Smooth muscle cell (in vitro differentiated cells): ENCODE measurements at regions not wholly inside any gene's neighbourhood (a gene's known extent, or its start where the extent isn't known, plus 50 kb on each side); places are given as distances from the start of the nearest gene placed in this dataset.

Source experiments
- DNase-seq: peaks from one replicate; lab custom pipeline; 2025; ENCODE audit not compliant: unreplicated experiment; lab: John Stamatoyannopoulos, UW
- H2AFZ ChIP-seq: fragments of 200-600 bp; sonication (generic); 2 replicates; pipeline ENCODE4 v1.6.0; 2016; ENCODE audit warnings: antibody characterized with exemption, low read depth, mild to moderate bottlenecking
- H3F3A ChIP-seq: fragments of 200-600 bp; sonication (generic); 2 replicates; pipeline ENCODE4 v1.6.0; 2017; ENCODE audit warnings: antibody characterized with exemption, low read depth
- H3K27ac ChIP-seq: fragments of 200-600 bp; sonication (generic); 2 replicates; pipeline ENCODE4 v1.5.1; 2016; ENCODE audit warnings: low read depth, mild to moderate bottlenecking
- H3K27me3 ChIP-seq: fragments of 200-600 bp; sonication (generic); 2 replicates; pipeline ENCODE4 v1.6.1; 2016; ENCODE audit warnings: low read depth, mild to moderate bottlenecking
- H3K36me3 ChIP-seq: fragments of 200-600 bp; sonication (generic); 2 replicates; pipeline ENCODE4 v1.5.1; 2016; ENCODE audit warnings: low read depth
- H3K4me1 ChIP-seq: fragments of 200-600 bp; sonication (generic); 2 replicates; pipeline ENCODE4 v1.5.1; 2016; ENCODE audit warnings: low read depth
- H3K4me2 ChIP-seq: fragments of 200-600 bp; sonication (generic); 2 replicates; pipeline ENCODE4 v1.6.0; 2016; ENCODE audit warnings: mild to moderate bottlenecking
- H3K4me3 ChIP-seq: fragments of 200-600 bp; sonication (generic); 2 replicates; pipeline ENCODE4 v1.5.1; 2016; ENCODE audit warnings: mild to moderate bottlenecking
- H3K79me2 ChIP-seq: fragments of 200-600 bp; sonication (generic); 2 replicates; pipeline ENCODE4 v1.6.0; 2016; ENCODE audit warnings: low read depth, mild to moderate bottlenecking
- H3K9ac ChIP-seq: fragments of 200-600 bp; sonication (generic); 2 replicates; pipeline ENCODE4 v1.6.0; 2016; ENCODE audit warnings: low read depth
- H3K9me3 ChIP-seq: fragments of 200-600 bp; sonication (generic); replicated peaks from 2 replicates; pipeline ENCODE4 v1.5.1; 2016; ENCODE audit warnings: low read depth
- H4K20me1 ChIP-seq: fragments of 200-600 bp; sonication (generic); 2 replicates; pipeline ENCODE4 v1.6.0; 2016; ENCODE audit warnings: low read depth
- WGBS: methylation state at CpG from one replicate; pipeline ENCODE4 v1.1.7; 2016; ENCODE audit warnings: low lambda C conversion rate; 5-methylcytosine and 5-hydroxymethylcytosine counted together
- TF ChIP-seq, protein P1 (sequence below): fragments of 200-600 bp; sonication (generic); IDR thresholded peaks from 2 replicates; pipeline ENCODE4 v1.5.1; 2017; ENCODE audit warnings: borderline replicate concordance, mild to moderate bottlenecking, antibody characterized with exemption; ENCODE audit not compliant: insufficient read depth, poor library complexity, severe bottlenecking

DNA sequence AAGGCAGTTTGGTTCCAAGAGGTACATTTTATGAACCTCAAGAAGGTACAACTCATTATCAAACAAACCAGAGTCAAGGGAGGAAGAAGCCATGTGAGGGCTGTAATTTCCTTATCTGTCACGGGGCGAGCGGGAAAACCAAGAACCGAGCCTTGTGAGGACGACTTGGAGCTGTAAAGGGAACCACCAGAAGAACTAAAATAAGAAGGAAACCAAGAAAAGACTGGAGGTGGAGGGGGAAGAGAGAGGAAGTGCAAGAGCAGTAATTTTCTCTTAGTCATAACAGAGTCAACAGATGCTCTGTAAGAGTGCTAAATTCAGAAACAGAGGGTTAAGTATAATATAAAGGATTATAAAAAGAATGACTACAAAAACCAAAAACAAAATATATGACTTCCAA is 127.1 kb downstream of the DIRAS2 start:
- H3K27me3 ChIP-seq, result no peaks in the 10 kb centered on the region
- H3K4me1 ChIP-seq, result no peaks in the 10 kb centered on the region
- H3K27ac ChIP-seq, result no peak overlapping the region
- no peak overlapping the region for H3K4me2 ChIP-seq
- H3K9ac ChIP-seq, result no peak overlapping the region
- TF ChIP-seq, protein P1, sequence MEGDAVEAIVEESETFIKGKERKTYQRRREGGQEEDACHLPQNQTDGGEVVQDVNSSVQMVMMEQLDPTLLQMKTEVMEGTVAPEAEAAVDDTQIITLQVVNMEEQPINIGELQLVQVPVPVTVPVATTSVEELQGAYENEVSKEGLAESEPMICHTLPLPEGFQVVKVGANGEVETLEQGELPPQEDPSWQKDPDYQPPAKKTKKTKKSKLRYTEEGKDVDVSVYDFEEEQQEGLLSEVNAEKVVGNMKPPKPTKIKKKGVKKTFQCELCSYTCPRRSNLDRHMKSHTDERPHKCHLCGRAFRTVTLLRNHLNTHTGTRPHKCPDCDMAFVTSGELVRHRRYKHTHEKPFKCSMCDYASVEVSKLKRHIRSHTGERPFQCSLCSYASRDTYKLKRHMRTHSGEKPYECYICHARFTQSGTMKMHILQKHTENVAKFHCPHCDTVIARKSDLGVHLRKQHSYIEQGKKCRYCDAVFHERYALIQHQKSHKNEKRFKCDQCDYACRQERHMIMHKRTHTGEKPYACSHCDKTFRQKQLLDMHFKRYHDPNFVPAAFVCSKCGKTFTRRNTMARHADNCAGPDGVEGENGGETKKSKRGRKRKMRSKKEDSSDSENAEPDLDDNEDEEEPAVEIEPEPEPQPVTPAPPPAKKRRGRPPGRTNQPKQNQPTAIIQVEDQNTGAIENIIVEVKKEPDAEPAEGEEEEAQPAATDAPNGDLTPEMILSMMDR, result no peak
- WGBS, result 75% methylated on average over 5 of the region's 5 CpGs
- H3F3A ChIP-seq, result no peaks in the 10 kb centered on the region
- no peak overlapping the region for H3K4me3 ChIP-seq
- no peaks in the 10 kb centered on the region for H3K36me3 ChIP-seq
- DNase-seq, result no peak
- H2AFZ ChIP-seq, result no peak overlapping the region
- H4K20me1 ChIP-seq, result no peaks in the 10 kb centered on the region
- no peaks in the 10 kb centered on the region for H3K79me2 ChIP-seq
- no peaks in the 10 kb centered on the region for H3K9me3 ChIP-seq

DNA sequence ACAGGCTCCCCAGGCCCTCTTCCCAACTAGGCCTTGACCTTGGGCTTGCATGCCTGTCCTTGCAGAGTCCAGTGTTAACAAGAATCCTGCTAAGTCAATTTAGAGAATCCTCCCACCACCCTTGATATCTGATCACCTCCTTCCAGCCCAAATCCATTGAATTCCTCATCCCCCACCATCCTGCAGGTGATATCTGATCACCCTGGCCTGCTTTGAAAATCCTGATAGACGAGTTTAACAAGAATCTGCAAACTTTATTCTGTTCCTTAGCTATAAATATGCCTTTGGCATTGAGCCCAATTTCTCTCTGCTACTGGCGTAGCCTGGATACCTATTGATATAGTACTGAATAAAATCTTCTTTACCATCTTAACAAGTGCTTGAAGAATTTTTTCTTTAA is 125.5 kb downstream of the DIRAS2 start:
- Histone ChIP-seq H3K4me3 (no peak overlapping the region), H3K36me3 (no peaks in the 10 kb centered on the region)
- WGBS, result 68% methylated on average over 2 of the region's 2 CpGs

DNA sequence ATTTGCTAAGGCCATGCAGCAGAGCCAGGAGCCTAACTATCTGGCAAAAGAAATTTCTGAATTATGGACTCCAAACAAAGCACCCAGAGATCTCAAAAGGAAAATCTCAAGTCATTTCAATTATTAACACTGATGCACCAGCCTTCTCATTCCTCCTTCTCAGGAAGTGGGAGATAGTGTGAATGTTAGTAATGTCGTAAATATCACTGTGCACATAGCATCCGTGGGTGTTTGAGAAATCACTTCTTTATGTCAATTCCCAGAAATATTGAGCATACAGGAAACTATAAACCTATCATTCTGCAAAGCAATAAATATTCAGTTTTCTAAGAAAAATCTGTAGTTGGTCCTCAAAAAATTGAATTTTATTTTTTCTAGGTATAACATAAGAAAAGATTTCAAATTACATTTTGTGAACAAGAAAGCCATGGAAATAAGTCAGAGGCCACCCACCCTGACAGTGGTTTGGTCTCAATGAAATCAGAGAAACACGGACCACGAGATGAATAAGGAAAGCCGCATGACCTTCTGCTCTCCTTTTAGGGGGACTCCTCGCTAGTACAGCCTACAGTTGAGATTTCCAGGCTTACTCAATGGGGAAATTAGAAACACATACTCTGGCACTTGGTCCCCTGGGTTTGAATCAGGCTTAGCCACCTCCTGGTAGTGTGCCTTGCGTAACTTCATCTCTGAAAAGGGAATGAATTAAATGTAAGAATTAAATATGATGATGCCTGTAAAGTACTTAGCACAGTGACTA is 120.6 kb downstream of the DIRAS2 start:
- no peaks in the 10 kb centered on the region for H3K27me3 ChIP-seq
- no peaks in the 10 kb centered on the region for H3K79me2 ChIP-seq
- DNase-seq, result no peak
- 61% methylated on average over 7 of the region's 7 CpGs for WGBS
- H3K36me3 ChIP-seq, result no peaks in the 10 kb centered on the region
- no peak overlapping the region for H3K9ac ChIP-seq
- no peak overlapping the region for H3K27ac ChIP-seq
- TF ChIP-seq, protein P1, result no peak
- H3K4me3 ChIP-seq, result no peak overlapping the region
- no peak overlapping the region for H3K4me2 ChIP-seq
- H3K9me3 ChIP-seq, result no peaks in the 10 kb centered on the region
- no peaks in the 10 kb centered on the region for H3F3A ChIP-seq
- no peaks in the 10 kb centered on the region for H4K20me1 ChIP-seq
- H3K4me1 ChIP-seq, result no peaks in the 10 kb centered on the region
- H2AFZ ChIP-seq, result no peak overlapping the region

More for the DNA sequence above, 125.5 kb downstream of the DIRAS2 start:
- Histone ChIP-seq H3K79me2 (no peaks in the 10 kb centered on the region), H3K27ac (no peak overlapping the region), H3K9ac (no peak overlapping the region), H3K9me3 (no peaks in the 10 kb centered on the region), H3K27me3 (no peaks in the 10 kb centered on the region), H4K20me1 (no peaks in the 10 kb centered on the region), H3F3A (no peaks in the 10 kb centered on the region), H3K4me1 (no peaks in the 10 kb centered on the region), H2AFZ (no peak overlapping the region), H3K4me2 (no peak overlapping the region)
- no peak for DNase-seq
- TF ChIP-seq, protein P1, result no peak

DNA sequence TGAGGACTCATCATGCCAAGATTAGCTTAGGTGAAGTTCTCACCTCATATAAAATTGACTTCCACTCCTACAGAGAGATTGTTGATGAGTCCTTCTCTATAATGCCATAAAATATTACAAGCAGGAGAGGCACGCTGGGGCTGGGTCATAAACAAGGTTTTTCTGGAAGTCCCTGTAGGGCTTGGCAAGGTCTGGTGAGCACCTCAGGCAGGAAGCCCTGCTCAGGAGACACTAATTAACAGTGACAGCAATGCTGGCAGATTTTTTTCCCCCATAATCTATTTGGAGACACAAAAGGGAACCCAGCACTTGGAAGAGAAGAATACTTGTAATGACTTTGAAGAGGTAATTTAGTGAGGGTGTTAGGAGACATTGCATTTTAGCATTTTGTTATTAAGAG is 118.7 kb downstream of the DIRAS2 start:
- Histone ChIP-seq H3K4me1 (no peaks in the 10 kb centered on the region), H3F3A (no peaks in the 10 kb centered on the region), H3K4me3 (no peak overlapping the region), H3K36me3 (no peaks in the 10 kb centered on the region), H3K79me2 (no peaks in the 10 kb centered on the region), H3K27me3 (no peaks in the 10 kb centered on the region), H3K9ac (no peak overlapping the region), H3K4me2 (no peak overlapping the region), H3K27ac (no peak overlapping the region), H3K9me3 (no peaks in the 10 kb centered on the region), H2AFZ (no peak overlapping the region), H4K20me1 (no peaks in the 10 kb centered on the region)
- TF ChIP-seq, protein P1, result no peak
- DNase-seq, result no peak
- WGBS, result 68% methylated on average over 1 of the region's 1 CpG
